Umbilical cord (tissue), 1 donor: ENCODE measurements at regions not wholly inside any gene's neighbourhood (a gene's known extent, or its start where the extent isn't known, plus 50 kb on each side); places are given as distances from the start of the nearest gene placed in this dataset.
"Not testable (repeated sequence)": the region's sequence is repeated elsewhere in the genome, so short reads cannot be mapped to it uniquely, and the experiment has no call there.

Source experiments
- DNase-seq: peaks from one replicate; pipeline ENCODE4 v3.0.0-alpha.2; 2015; ENCODE audit warnings: low spot score

DNA sequence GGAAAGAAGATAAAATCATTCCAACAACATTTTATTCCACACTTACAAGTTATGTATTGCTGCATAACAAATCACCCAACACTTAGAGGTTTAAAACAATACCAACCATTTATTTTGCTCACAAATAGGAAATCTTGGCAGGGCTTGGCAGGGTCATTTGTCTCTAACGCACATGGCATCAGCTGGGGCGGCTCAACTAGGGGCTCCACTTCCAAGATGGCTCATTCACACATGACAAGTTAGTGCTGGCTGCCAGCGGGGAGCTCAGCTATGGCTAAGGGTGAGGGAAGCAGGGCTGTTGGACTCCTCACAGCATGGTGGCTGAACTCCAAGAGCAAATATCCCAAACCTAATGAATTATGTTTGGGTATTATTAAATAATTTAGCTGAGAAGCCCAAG, 377.0 kb downstream of the ZNF674 start:
- DNase-seq, result no peak

DNA sequence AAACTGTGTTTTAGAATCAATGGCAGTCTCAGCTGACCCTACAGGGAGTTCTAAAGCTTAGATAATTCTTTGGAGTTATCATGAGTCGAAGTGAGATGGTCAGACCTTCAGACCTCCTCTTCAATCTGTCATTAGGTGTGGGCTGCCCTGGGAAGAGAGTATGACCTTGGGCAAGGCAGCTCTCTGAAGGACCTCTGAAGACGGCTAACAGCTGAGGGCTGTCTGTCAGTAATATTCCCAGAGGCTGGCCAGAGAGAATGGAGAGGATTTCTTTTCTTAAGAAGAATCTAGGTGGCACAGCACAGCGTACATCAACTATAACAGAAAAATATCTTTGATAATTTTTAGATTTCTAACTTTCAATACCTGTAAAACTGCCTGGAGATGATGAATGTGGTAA, 379.4 kb downstream of the ZNF674 start:
- DNase-seq, result no peak

DNA sequence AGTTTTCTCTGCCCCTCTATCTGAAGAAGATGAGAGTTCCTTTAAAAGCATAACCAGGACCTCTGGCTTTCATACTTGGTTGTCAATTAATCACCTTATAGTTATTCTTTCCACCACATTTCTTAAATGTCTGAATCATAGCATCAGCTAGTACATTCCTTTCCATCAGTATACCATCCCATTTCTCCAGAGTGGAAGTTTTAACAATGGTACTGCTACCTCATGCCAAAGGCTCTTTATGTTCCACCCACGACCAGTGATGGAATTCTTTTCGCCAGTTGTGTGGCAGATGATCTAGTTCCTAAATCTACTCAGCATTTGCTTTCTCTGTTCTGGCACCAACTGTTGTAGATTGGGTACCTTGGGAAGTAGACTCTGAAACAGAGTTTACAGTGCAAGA, 379.8 kb downstream of the ZNF674 start:
- no peak for DNase-seq

DNA sequence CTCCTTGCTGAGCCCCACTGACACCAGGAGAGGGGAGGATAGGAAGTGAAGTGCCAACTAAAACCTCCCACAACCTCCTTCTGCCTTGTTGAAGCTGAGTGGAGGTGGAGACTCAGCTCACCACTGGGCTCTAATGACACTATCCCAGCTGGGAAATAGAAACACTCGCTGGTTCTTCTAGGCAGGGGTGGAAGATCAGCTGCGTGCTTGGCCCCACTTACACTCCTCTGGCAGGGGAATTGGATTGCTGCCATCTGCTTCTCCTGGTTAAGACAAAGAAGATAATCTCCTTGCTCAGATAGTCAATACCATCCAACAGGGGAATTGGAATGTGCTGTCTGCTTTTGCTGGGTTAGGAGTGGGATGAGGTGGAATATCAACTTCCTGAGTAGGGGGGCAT, 392.5 kb downstream of the ZNF674 start:
- DNase-seq, result no peak

DNA sequence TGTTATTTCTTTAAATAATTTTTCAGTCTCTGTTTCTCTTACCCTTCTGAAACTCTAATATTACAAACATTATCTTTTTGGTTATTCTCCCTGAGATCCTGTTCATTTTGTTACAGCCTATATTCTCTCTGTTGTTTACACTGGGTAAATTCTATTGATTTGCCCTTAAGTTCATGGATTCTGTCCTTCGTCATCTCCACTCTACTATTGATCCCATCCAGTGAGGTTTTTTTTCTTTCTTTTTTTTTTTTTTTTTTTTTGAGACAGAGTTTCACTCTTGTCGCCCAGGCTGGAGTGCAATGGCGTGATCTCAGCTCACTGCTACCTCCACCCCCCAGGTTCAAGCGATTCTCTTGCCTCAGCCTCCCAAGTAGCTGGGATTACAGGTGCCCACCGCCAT, 393.9 kb downstream of the ZNF674 start:
- DNase-seq, result not testable (repeated sequence)

DNA sequence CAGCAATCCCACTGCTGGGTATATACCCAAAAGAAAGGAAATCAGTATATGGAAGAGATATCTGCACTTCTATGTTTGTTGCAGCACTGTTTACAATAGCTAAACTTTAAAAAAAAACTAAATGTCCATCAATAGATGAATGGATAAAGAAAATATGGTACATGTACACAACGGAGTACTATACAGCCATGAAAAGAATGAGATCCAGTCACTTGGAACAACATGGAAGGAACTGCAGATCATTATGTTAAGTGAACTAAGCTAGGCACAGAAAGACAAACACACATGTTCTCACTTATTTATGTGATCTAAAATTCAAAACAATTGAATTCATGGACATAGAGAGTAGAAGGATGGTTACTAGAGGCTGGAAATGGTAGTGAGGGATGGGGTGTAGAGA, 400.7 kb downstream of the ZNF674 start:
- DNase-seq, result no peak

DNA sequence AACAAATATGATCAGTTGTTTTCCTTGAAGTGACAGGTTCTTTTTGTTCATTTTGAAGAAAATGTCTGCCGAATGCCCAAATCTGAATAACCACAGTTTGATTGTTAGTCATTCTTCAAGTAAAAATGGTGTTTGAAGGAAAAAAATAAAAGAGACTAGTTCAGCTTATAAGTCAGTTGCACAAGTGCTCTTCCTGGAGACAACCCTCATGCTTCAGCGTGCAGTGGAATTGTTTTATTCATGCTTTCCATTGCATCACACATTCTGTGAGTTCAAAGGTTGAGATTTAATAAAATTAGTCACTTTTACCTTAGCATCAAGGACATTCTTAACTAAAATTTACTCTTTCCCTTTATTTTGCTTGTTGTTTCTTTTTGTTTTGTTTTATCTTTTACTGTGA, 404.9 kb downstream of the ZNF674 start:
- no peak for DNase-seq

DNA sequence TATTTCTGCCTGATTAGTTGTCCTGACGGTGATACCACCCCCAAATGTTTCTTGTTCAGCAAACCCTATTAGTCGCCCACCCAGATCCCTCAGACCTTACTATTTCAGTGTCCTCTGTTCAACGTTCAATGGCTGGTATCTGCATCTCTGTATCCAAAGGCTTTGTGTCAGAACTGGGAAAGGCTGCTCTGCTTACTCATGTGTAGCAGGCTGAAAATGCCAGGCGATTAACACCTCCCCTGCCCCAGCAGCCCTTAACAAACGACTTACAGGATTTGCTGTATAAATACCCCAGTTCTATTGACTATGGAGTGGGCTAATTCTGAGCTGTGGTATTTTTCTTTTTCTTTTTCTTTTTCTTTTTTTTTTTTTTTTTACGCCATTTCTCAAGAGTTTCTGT, 415.0 kb downstream of the ZNF674 start:
- no peak for DNase-seq

DNA sequence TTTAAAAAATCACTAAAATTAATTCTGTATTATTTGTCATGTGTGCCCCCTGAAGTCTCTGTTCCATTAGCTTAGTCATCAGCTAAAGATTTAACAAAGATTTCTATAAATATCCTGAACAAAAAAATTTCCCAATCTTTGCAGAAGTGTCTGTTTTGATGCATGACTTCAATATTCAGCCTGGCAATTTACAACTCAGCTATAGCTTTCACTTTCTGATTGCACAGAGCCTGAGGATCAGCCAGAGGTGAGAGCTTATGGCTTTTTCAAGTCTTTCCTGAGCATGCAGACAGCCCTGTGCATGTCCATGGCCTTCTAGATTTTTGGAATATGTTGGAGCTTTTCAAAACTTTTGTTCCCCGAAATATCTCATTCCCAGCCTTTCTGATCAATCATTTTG, 420.1 kb downstream of the ZNF674 start:
- DNase-seq, result no peak

DNA sequence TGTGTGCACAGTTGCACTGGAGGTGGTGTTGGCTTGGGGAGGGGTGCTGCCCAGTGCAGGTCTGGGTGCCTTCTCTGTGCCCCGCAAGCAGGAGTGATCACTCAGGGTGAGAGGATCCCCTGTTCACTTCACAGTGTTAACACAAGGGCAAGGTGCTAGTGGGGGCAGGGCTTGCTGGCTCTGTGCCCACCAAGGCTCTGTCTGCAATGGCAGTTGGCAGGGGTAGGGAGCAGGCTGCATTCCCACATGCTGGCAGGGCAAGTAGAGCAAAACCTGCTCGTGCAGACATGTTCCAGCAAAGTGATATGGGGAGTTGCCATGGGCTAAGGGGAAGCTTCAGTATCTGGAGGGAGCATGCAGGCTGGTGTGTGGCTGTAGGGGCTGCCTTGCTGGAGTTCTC, 428.0 kb downstream of the ZNF674 start:
- no peak for DNase-seq

DNA sequence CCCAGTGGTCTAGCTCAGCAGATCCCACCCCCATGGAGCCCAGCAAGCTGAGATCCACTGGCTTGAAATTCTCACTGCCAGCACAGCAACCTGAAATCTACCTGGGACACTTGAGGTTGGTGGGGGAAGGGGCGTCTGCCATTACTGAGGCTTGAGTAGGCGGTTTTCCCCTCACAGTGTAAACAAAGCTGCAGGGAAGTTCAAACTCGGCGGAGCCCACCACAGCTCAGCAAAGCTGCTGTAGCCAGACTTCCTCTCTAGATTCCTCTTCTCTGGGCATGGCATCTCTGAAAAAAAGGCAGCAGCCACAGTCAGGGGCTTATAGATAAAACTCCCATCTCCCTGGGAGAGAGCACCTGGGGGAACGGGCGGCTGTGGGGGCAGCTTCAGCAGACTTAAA, 457.9 kb downstream of the ZNF674 start:
- DNase-seq, result not testable (repeated sequence)

DNA sequence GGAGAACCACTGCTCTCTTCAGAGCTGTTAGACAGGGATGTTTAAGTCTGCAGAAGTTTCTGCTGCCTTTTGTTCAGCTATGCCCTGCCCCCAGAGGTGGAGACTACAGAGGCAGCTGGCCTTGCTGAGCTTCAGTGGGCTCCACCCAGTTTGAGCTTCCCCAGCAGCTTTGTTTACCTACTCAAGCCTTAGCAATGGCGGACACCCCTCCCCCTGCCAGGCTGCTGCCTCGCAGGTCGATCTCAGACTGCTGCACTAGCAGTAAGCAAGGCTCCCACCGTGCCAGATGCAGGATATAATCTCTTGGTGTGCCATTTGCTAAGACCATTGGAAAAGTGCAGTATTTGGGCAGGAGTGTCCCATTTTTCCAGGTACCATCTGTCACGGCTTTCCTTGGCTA, 465.1 kb downstream of the ZNF674 start:
- not testable (repeated sequence) for DNase-seq

DNA sequence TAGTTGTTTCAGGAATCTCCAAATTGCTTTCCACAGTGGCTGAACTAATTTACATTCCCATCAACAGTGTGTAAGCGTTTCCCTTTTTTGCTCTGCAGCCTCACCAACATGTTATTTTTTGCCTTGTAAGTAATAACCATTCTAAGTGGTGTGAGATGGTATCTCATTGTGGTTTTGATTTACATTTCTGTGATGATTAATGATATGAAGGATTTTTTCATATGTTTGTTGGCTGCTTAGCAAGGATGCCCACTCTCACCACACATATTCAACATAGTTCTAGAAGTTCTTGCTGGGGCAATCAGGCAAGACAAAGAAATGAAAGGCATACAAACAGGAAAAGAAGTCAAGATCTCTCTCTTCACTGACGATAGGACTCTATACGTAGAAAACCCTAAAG, 472.4 kb downstream of the ZNF674 start:
- no peak for DNase-seq

DNA sequence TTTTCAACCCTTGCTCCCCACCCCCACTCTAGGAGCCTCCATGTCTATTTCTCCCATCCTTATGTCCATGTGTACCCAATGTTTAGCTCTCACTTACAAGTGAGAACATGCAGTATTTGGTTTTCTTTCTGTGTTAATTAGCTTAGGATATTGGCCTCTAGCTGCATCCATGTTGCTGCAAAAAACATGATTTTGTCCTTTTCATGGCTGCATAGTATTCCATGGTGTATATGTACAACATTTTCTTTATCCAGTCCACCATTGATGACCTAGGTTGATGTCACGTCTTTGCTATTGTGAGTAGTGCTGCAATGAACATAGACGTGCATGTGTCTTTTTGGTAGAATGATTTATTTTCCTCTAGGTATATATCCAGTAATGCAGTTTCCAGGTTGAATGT, 472.8 kb downstream of the ZNF674 start:
- DNase-seq, result no peak

DNA sequence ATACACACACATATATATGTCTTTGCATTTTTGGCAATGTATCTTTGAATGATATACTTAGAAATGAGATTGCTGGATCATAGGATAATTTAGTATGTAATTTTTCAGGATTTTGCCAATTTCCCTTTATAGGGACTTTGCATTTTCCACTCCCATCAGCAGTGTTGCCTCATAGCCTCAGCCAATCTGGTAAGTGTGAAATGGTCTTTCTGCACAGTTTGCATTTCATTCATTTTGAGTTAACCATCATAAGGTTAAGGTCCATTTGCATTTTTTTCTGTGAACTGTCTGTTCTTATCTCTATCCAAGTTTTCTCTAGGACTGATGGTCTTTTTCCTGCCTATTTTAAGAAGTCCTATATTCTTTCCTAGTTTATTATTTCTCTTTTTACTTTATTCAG, 474.8 kb downstream of the ZNF674 start:
- DNase-seq, result no peak

DNA sequence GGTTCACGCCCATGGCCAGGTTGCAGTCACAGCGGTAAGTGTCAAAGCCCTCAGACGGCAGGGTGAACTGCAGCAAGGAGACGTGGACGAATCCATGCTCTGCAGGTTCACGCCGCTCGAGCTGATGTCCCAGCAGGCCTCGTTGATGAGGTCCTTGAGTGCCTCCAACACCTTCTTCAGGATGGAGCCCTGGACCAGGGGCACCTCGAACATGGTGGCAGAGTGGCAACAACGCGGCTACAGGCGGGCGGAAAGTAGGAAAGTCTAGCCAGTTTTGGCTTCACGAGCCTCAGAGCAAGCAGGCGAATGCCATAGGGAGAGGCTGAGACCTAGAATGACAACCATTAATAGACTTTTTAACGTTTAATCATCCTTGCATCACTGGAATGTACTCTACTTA, 485.9 kb downstream of the ZNF674 start:
- no peak for DNase-seq

DNA sequence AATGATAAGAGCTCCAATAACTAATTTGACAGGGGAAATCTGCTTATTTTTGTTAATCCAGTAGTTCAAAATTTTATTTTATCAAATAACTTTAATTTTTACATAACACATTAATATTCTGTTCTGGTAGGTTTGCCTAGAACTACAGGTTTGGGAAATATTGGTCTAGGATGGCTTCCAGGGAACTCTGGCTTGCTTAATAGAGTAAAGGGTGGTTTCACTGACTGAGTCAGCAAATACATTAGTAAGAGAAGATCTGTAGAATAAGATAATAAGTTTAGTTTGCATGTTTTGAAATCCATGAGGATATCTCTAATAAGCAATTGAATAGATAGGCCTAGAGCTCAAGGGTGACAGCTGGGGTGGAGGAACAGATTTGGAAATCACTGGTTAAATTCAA, 500.7 kb downstream of the ZNF674 start:
- DNase-seq, result no peak

DNA sequence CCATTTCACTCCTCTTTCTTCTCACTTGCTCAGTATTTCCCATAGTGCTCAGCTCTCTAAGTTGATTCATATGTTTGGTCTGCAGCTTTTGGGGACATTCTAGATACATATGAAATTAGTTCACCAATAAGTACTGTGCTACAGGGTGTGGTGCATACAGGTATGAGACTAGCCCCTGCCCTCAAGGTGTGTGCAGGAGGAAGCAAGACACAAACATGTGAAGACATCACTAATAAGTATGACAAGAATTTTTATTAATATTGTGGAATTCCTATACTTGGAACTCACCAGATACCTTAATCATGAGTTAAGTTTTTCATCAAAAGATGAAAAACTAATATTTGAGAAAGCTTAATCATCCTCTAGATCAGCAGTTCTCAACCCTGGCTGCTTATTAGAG, 505.2 kb downstream of the ZNF674 start:
- no peak for DNase-seq

DNA sequence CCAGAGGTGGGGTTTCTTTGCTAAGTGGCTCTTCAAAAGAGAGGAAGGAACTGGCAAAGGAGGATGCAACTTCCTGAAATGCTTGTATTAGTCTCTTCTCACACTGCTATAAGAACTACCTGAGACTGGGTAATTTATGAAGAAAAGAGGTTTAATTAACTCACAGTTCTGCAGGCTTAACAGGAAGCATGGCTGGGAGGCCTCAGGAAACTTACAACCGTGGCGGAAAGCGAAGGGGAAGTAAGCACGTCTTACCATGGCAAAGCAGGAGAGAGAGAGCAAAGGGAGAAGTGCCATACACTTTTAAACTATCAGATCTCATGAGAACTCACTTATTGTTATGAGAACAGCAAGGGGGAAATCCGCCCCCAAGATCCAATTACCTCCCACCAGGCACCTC, 505.7 kb downstream of the ZNF674 start:
- no peak for DNase-seq

DNA sequence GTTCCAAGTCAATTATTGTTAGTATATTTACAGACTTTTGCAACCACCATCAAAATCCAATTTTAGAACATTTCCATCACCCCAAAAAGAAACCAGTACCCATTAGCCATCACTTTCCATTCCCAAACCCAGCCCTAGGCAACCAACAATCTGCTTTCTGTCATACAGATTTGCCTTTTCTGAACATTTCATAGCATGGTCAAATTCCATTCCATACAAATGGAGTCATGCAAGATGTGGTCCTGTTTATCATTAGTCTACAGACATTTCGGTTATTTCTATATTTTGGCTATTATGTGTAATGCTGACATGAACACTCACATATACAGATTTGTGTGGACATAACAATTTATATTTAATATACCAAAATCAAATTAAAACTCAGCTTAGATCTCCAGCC, 508.7 kb downstream of the ZNF674 start:
- DNase-seq, result peak; percentile 0

DNA sequence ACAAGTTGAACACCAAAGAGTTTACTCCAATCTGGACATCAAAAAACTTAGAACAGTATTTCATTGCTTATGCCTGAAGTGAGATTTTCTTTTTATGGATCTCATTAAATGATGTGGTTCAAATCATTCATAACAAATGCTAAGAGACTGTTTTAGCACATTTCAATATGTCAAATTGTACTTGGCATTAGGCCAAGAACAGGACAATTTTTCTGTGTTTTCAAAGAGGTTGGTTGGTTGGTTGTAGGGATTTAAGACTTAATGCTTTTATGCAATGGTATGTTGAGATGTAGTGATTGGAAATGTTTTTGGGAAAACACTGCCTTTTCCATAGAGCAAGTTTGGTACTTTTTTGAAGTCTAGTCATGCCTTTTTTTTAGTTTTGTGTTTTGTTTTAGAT, 510.4 kb downstream of the ZNF674 start:
- DNase-seq, result no peak

DNA sequence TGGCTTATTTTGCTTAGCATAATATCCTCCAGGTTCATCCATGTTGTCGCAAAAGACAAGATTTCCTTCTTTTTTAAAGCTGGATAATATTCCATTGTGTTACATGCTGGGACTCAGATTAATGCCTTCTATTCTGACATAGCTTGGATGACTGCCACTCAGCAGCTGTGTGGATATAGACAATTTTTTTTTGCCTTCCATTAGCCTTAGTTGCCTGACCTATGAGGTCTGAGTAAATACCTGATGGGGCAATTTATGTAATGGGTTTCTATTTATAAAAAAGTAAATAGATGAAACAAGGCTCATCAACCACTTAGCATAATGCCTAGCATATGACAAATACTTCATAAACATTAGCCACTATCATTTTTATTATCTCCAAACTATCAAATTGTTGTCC, 515.4 kb downstream of the ZNF674 start:
- no peak for DNase-seq

DNA sequence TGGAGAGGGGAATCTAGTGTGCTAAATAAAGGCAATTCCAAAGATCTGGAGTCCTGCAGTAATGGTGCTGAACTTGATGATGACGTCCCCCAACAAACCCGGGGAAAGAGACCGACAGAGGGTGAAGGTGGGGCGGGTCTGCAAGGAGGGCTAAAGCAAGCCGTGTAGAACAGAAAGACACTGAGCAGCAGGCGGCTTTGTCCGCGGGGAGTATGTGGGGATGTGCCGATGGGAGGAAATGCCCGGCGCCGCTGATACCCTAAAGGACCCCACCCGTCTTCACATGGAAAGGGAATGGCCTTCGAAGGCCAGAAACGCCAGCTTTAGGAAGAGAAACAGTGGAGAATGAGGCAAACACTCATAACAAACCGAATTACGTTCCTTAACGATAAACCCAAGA, 528.9 kb downstream of the ZNF674 start:
- no peak for DNase-seq

DNA sequence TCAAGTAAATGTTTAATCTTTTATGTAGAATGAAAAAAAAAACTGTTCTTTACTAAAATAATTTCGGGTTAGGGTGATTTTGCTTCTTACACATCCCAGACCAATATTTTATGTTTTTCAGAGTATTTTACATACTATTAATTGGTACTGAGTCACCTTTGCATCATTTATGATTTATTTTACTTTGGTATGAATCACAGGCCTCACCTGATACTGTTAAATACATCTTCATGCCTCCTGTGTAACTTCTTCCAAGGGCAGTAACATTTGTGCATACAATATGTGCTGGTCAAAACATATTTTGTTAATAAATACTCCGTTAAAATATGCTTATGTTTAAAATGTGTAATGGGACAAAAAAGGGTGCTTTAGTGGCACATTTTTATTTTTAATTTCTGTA, 529.6 kb downstream of the ZNF674 start:
- no peak for DNase-seq
